HG03469 (cell line): ENCODE measurements at regions not wholly inside any gene's neighbourhood (a gene's known extent, or its start where the extent isn't known, plus 50 kb on each side); places are given as distances from the start of the nearest gene placed in this dataset.

Experiments
- ATAC-seq: cut with Tn5 transposase; IDR thresholded peaks from one replicate; pipeline ENCODE4 v1.9.1; 2021; ENCODE audit warnings: mild to moderate bottlenecking, moderate library complexity, moderate number of reproducible peaks; ENCODE audit not compliant: unreplicated experiment

DNA sequence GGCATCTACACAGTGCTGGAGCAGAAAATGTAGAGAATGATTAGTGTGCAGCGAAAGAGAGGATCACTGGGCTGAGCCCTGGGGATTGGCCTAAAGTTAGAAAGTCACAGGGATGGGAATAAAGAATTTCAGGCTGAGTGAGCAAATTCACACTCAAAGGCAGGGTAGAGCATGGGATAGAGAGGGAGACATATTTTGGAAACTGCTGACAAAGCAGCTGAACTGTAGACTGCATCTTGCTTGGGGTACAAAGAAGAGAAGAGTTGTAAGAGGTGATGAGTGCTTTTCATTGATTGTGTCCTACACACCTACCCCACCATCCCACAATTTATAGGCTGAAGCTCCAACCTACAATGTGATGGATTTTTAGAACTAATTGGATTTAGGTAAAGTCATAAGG, 677.8 kb downstream of the TAF11L14 start:
- ATAC-seq, result no peak

DNA sequence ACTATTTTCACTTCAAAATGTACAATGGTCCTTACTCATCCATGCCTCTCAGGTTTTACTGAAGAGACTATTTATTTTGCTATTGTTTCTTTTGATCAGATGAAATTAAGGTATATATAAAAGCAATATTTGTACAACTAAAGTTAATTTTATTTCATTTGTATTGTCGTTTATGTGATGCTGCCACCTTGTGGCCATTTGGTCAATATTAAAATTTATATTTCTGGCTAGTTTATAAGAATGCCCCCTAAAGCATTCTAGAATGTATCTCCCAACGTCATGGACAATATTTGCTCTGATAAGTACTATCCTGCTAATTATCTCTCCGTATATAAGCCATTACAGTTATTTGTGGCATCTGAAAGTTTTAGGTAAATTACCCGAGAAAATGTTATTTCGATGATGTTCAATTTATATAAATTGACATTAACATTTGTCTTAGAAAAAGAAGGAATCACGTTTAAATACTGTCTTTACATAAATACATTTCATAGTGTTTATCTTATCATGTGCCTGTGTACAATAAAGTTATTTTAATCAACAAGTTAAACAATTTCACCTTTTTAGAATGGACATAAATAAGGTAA, 680.0 kb downstream of the TAF11L14 start:
- no peak for ATAC-seq

DNA sequence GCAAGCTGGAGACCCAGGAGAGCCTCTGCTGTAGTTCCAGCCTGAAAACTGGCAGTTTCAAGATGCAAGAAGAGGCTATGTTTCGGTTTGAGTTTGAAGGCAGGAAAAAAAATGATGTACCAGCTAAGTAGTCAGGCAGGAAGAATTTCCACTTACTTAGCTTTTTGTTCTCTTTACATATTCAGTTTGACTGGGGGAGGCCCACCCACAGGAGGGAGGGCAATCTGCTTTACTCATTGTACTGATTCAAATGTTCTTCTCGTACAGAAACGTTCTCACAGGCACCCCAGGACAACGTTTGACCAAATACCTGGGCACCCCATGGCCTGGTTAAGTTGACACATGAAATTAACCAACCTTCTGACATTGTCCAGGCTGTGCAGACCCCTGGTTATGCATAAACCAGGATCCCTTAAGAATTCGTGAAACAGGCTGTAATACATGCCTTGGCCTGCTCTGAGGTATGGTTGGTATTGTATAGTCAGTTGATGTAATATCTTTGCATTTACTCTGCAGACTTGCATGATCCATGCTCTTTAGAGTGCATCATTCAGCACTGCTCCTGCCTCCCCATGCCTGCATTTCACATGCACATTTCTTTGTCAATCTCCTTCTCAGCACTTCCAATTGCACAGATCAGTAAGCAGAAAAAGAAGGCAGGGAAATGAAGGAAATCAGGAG, 687.1 kb downstream of the TAF11L14 start:
- no peak for ATAC-seq

DNA sequence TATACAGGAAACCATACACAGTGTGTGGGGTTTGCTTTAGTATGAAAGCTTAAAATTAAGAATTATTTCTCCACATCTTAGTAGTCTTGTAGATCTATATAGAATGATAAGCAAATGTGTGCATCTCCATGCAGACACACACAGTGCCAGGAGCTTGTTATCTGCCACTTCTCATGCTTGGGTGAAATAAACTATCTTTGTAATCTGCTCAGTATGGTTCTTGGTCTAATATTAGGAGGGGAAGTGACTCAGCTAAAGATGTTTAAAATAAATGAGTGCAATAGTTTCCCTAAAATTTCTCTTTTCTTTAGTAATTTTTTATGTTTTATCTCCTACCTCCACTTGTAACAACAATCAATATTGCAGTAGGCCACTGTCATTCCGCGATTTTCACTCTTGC, 689.6 kb downstream of the TAF11L14 start:
- ATAC-seq, result no peak

DNA sequence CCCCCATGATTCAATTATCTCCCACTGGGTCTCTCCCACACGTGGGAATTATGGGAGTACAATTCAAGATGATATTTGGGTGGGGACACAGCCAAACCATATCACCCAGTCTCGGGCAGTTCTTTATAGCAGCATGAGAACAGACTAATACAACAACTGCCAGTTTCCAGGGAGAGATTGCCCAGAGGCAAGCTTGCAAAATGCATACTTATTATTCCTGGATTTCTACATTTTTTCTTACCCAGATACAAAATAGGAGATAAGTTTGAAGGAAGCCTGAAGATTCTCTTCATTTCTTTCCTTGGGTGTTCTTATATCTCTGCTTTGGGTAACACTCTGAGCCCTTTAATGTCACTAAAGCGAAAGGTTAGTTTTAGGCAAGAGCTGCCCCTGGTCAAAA, 691.2 kb downstream of the TAF11L14 start:
- no peak for ATAC-seq

DNA sequence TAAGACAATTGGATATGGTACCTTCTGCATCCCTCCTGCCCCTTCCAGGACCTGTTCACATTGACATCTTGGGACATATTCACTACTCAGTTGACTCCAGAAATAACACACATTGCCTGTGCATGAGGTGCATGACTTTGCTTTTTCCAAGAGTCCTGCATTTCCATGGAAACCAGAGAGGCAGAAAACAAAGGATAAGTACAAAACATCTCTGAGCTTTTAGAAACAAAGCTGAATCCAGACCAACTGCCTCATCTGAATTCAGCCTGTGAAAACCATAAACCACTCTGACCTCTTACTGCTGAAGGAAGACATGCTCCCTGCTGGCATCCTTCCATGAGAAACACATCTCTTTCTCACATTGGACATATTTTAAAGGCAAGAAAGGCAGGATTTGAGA, 695.1 kb downstream of the TAF11L14 start:
- ATAC-seq, result no peak

GRCh38 chr5:18333841-18334240, 699.6 kb downstream of the TAF11L14 start:
- ATAC-seq, result no peak

GRCh38 chr5:18334949-18335348, 700.7 kb downstream of the TAF11L14 start:
- no peak for ATAC-seq

- no peak for ATAC-seq
Observed at GRCh38 chr5:18354828-18355227, 720.6 kb downstream of the TAF11L14 start.

DNA sequence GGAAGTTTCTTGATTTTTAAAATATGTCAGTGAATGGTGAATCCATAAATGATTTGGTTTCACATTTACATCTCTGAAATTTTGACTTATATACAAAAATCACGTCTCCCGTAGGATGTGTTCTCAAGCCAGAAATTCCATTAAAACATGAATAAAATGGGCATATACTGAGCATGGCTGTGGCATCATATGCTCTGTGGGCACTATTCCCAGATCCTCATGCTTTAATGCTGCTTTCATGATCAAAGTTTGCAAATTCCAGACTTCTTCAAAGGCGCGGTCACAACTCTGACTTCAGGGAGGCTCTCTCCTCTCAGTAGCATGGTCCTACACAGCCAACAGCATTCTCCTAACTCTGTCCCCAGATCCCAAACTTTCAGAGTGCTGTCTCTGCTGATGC, 723.2 kb downstream of the TAF11L14 start:
- no peak for ATAC-seq

DNA sequence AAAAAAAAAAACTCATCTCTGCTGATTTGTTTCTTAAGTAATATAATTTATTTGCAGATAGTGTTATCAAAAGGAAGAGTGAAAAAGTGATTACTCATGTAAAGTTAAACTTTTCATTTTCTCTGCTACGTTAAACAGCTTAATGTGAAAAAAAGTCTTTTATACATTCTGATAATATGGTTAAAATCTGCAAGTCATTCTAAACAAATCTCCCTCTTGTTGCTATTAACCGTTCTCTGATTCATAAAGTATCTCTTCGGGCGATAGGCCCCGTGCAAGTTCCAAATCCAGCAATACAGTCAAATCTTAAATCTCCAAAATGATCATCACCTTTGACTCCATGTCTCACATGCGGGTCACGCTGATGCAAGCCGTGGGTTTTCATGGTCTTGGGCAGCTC, 732.0 kb downstream of the TAF11L14 start:
- no peak for ATAC-seq

- ATAC-seq, result no peak
Observed at GRCh38 chr5:18370531-18370930, 736.3 kb downstream of the TAF11L14 start.

- ATAC-seq, result no peak
Observed at GRCh38 chr5:18375641-18376040, 741.4 kb downstream of the TAF11L14 start.

DNA sequence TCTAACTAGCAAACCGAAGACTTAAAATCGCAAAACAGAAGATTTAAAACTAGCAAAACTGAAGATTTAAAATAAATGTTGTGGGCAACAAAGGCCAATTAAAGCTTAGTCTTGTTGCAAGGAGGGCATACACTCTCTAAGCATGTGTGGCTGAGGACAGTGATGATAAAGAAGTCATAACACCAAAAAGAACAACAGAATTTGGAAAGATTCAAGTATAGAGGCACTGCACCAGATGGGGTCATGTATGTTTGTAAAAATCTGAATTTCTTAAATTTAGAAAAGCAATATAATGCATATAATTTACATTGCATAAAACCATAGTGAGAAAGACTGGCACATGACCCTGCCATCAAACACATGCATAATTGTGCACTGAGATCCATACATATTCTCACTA, 743.8 kb downstream of the TAF11L14 start:
- ATAC-seq, result no peak

- ATAC-seq, result no peak
Observed at GRCh38 chr5:18379189-18379588, 744.9 kb downstream of the TAF11L14 start.

DNA sequence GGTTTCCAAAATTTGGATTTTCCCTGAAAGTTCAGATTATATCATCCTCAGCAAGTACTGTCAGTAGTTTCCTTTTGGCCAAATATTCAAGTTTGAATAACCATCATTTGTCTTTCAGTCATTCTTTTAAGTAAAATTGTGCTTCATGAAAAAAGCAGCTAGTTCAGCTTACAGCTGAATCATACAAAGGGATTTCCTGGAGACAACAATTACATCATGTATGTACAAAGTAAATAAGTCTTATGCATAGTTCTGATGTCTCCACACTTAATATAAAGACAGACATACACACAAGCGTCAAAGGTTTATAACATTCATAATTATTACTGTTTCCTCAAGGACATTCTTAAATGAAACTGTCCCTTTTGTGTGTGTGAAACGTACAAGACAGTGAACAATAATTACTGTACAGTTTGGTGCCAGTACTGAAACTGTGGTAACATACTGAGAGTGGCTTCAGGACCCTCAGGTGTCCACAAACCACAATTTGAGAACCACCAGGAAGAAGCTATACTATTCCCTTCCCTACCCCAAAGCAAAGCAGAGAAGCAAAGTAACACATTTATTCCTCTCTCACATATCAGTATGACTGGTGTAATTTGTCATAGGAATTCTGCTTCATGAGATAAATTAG, 746.6 kb downstream of the TAF11L14 start:
- no peak for ATAC-seq

- peak; percentile 57 for ATAC-seq
Observed at GRCh38 chr5:18393565-18394442, 759.5 kb downstream of the TAF11L14 start.

DNA sequence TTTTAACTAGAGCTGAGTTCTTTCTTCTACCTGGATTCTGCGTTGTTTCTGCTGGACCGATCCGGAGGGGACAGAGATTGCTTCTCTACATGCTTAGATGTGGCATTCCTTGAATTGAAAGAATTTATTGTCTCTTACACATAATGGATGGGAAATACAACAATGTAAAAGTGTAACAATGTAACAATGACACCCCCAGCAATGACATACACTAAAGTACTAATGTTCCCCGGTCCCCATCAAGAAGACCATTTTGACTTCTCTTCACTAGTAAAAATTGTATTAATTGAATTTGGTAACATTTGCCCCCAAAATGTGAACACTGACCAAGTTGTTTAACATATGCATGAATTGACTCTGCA, 760.2 kb downstream of the TAF11L14 start:
- no peak for ATAC-seq

DNA sequence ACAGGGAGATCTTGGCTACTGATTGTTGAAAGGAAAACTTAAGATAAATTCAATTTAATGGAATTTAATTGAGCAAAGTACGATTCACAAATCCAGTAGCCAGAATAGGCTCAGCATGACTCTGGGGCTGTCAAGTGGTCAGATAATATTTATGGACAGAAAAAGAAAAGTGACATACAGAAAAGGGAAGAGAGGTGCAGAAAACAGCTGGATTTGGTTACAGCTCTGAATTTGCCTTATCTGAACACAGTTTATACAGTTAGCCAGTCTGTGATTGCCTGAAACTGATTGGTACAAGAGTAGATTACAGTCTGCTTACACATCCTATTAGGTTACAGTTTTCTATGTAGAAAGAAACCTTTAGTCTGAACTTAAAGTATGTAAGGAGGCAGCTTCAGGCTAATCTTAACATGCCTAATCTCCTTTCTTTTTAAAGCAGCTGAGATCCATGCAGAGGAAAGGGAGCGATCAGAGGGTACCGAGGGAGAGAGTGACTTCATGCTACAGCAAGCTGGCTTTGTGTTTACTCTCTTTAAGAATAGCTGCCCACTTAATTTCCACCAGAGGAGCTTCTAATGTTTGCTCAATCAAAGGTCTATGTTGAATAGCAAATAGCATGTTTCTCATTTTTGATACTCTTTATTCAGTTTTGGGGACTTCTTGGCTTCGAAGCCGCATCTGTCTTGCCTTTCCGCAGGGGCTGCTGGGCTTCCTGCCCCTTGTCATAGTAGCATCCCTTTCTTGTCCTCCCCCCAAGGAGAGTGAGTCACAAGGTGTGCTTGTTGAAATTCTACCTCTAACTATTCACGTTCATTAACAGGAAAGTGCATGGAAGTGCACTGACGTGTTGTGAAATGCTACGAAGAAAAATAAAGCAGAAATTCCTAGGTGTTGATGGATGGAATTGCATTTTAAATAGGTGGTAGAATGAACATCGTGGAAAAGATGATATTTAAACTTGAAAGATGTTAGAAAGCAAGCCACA, 761.2 kb downstream of the TAF11L14 start:
- ATAC-seq, result no peak

DNA sequence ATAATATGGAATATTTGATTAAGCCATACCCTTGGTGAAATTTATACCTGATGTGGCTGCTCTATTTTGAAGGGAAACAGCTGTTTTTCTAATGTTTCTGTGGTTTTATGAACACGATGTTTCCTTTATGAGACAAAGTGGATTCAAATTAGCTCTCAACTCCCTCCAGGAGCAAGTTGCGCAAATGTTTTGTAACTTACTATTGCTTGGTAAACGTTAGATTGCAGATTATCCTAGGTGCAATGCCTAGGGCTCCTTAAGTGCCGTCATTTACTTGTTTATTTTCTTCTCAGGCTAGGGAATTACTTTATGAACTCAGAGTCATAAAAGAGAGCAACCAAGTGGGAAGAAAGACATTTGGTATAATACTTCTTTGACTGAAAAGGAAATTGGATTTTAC, 763.1 kb downstream of the TAF11L14 start:
- no peak for ATAC-seq
